GM12801 (cell line): ENCODE measurements at regions not wholly inside any gene's neighbourhood (a gene's known extent, or its start where the extent isn't known, plus 50 kb on each side); places are given as distances from the start of the nearest gene placed in this dataset.

Experiments used
- TF ChIP-seq, protein P1 (sequence below): IDR thresholded peaks from one replicate; pipeline ENCODE4 v1.5.1; 2011; ENCODE audit warnings: control low read depth; ENCODE audit not compliant: insufficient read length; ENCODE audit errors: extremely low read depth

DNA sequence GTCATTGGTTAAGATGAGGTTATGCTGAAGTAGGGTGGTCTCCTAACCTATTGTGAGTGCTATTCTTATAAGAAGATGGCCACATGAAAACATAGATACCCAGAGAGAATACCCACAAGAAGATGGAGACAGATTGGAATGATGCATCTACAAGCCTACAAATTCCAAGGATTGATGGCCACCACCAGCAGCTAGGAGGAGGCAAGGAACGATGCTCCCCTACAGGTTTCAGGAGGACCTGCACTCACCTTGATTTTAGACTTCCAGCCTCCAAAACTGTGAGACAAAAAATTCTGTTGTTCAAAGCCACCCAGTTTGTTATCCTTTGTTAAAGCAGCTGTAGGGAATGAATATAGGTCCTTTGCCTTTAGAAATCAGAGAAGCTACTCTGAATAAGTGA, 227.4 kb downstream of the NEDD1 start:
- TF ChIP-seq, protein P1, sequence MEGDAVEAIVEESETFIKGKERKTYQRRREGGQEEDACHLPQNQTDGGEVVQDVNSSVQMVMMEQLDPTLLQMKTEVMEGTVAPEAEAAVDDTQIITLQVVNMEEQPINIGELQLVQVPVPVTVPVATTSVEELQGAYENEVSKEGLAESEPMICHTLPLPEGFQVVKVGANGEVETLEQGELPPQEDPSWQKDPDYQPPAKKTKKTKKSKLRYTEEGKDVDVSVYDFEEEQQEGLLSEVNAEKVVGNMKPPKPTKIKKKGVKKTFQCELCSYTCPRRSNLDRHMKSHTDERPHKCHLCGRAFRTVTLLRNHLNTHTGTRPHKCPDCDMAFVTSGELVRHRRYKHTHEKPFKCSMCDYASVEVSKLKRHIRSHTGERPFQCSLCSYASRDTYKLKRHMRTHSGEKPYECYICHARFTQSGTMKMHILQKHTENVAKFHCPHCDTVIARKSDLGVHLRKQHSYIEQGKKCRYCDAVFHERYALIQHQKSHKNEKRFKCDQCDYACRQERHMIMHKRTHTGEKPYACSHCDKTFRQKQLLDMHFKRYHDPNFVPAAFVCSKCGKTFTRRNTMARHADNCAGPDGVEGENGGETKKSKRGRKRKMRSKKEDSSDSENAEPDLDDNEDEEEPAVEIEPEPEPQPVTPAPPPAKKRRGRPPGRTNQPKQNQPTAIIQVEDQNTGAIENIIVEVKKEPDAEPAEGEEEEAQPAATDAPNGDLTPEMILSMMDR = no peak

DNA sequence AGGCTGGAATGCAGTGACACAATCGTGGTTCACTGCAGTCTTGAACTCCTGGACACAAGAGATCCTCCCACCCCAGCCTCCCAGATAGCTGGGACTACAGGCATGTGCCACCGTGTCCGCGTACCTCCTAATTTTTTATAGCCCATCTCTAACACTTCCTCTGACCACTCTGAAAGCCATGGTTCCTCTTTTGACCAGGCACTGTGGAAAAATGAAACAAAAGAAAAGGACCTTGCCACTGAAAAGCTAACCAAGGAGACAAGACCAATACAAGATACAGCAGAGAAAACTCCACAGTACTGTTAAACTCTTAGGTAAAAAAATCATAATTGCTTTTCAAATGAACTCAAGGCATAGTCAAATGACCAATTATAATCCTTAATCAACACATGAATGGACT, 233.3 kb downstream of the NEDD1 start:
- TF ChIP-seq, protein P1 = no peak

DNA sequence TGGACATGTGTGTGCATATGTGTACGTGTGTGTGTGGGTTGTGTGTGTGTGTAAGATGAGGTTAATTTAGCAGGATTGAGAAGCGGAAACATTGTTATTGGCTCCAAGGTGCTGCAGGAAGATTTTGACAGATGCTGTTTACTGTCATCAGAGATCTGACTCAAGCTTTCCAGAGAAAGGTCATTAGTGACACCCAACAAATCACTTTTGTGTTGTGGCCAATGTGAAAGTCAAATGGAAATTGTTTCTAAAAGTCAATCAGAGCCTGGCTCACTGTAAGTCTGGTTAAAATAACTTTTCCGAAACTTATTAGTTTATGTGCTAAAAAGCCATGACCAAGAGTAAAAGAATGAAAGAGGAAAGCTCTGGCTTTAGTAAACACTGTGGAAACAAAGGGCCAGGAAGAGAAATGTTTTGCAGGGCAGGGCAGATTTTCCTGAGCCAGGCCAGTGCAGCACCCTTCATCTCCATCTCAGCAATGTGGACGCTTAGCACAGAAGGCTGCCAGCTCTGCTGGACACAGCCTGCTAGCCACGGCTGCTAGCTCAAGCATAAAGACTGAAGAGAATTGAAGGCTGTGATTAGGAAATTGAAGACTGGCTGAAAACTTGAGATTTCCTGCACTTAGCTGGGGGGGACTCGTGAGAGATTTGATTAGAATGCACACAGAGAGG, 235.8 kb downstream of the NEDD1 start:
- TF ChIP-seq, protein P1 = no peak

DNA sequence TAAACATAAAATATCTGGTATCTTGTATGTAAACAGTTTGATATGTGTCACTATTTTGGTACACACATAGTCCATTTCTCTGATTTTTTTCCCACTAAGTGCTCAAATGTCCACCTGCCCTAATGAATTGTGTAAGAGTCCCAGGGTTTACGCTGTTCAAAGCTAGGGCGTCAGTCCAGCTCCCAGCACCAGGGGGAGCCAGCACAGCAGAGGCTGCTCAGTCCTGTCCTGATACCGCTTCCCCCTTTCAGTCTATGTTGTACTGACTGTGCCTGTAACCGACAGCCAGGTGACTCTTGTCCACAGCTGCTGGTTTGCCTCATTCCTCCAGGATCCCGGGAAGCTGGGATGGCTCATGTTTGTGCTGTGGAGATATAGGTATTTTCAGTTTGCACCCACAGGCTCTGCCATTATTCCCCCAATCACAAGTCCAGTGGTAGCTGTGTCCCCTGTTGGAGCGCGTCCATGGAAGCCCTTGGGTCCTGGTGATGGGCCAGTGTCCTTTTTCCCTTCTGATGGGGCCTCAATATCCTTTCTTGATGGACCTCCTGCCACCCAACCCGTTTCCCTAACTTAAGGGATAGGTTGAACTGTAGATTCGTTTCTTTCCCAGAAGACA, 242.0 kb downstream of the NEDD1 start:
- TF ChIP-seq, protein P1 = peak; percentile 83

DNA sequence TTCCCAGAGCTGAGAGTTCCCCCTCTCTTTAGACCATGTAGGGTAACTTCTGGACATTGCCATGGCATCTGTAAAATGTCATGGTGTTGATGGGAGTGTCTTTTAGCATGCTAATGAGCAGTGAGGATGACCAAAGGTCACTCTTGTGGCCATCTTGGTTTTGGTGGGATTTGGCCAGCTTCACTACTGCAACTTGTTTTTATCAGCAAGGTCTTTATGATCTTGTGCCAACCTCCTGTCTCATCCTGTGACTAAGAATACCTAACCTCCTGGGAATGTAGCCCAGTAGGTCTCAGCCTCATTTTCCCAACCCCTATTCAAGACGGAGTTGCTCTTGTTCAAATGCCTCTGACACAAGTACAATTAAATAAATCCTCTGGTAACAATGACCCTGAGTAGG, 244.4 kb downstream of the NEDD1 start:
- TF ChIP-seq, protein P1 = no peak

DNA sequence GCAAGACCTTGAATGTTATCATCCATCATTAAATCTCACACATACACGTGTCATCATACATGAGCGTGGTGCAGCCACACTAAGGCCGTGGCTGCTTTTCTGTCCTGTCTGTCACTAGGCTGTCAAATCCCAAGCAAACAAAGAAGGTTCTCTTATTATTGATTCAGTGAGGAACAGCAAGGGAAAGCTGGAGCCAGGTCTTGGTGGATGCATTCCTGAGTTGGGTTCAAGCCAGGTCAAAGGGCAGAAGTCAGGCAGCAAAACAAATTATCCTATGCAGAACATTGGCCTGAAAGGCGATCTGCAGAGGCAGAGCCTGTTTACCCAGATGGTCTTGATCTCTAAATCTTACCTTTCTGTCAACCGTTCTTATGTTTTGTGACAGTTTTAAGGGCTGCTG, 252.3 kb downstream of the NEDD1 start:
- TF ChIP-seq, protein P1 = no peak

DNA sequence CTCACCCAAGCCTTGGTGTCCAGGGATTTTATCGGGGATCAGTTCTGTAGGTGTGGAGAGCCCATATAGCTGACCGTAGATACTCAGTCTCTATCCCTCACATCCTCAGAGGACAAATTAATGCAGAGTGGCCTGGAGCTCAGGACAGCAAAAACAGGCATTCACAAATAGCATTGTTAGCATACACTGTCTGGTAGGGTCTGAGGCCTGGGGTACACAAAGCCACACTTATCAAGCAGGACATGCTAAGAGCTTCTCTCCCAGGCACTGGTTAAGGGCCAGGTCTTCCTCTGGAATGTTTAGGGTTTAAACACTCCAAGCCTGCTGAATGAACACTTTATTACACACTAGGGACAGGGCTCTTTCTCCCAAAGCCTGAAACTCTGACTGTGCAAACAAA, 253.2 kb downstream of the NEDD1 start:
- TF ChIP-seq, protein P1 = no peak
